Nephron (organoid): ENCODE measurements at regions not wholly inside any gene's neighbourhood (a gene's known extent, or its start where the extent isn't known, plus 50 kb on each side); places are given as distances from the start of the nearest gene placed in this dataset.

Source experiments
- H3K27ac Mint-ChIP-seq, 3 experiments: 2 replicates each; pipeline ENCODE4 v1.8.0; 2020; ENCODE audit warnings: mixed read lengths in 3 of 3, mild to moderate bottlenecking in 2 of 3, moderate library complexity in 1 of 3
- H3K27me3 Mint-ChIP-seq: 2 replicates; pipeline ENCODE4 v1.8.0; 2021; ENCODE audit warnings: low read depth, mild to moderate bottlenecking, moderate library complexity, mixed read lengths
- H3K36me3 Mint-ChIP-seq: 2 replicates; pipeline ENCODE4 v1.8.0; 2020; ENCODE audit warnings: low read depth, mixed read lengths
- H3K4me1 Mint-ChIP-seq: 2 replicates; pipeline ENCODE4 v1.8.0; 2020; ENCODE audit warnings: mixed read lengths
- H3K4me3 Mint-ChIP-seq, 3 experiments: 2 replicates each; pipeline ENCODE4 v1.8.0; 2020; ENCODE audit warnings: mild to moderate bottlenecking in 3 of 3, mixed read lengths in 3 of 3, moderate library complexity in 2 of 3
- H3K9me3 Mint-ChIP-seq: 2 replicates; pipeline ENCODE4 v1.8.0; 2020; ENCODE audit warnings: mixed read lengths
- CTCF ChIP-seq, 3 experiments: fragments of 200-600 bp; sonication (generic); IDR thresholded peaks; one replicate each; pipeline ENCODE4 v1.5.0; 2021; ENCODE audit warnings: antibody characterized with exemption in 3 of 3; ENCODE audit not compliant: unreplicated experiment in 3 of 3

DNA sequence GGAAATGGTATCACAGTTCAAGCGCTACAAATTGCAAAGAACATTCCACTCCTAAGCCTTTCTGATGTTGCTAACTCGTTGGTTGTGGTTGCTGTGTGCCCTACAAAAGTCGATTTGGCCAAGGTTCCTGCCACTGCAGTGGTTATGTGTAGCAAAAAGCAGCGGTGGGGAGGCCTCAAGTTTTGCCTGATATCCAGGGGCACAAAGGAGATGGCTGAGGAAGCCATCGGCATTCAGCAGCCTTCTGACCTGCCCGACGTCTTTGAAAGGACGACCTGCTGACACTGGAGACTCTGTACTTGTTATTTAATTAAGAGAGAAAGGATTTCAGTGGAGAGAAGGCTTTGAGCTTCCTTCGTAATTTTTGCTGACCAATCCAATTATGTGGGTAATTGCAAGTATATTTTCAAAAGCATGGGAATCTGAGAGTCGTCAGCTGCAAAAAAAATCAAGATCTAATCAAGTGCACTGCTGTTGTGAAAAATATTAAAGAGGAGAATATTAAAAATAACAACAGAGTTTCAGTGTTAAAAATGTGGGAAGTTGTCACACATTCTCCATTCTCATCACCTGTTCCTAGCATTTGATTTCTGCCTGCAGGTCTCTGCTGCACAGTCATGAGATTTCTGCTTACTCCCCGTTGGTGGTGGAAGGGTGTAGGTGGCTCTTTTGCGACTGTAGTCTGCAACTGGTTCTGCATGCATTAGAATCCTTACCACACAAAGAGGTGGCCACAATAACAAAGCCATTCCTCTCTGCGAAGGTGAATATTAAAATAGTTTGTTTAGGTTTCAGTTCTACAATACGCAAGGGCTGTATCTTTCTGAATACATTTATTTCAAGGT is 319.2 kb downstream of the IRX2 start:
- Mint-ChIP-seq H3K4me1 (peaks cover 4% of the 10 kb centered on the region), H3K27me3 (peaks cover 66% of the 10 kb centered on the region), H3K9me3 (peaks cover 5% of the 10 kb centered on the region), H3K36me3 (no peaks in the 10 kb centered on the region), H3K27ac (no peak overlapping the region), H3K4me3 (no peak overlapping the region)
- TF ChIP-seq CTCF (IDR thresholded peaks at IDR 0.05; ENCODE audit: unreplicated experiment in 3 of 3), result no peak

DNA sequence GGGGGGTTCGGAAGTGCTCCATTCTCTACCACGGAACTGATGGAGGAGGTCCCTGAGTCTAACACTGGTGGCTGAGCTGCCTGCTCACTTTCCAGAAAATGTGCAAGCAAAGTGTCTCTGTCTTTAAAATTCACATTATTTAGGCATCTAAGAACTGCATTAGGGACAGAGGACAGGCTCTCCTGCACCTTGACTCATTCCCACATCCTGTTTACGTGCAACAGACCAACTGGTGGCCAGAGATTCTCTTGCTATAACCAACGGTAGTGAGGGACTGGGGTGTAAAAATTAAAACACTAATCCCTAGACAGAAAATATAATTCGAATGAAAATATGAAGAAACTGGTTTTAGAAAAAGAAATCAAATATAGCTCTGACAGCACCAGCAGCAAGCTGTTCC is 320.9 kb downstream of the IRX2 start:
- peak overlapping the region in 1 of 3 experiments; percentile 43 for H3K27ac Mint-ChIP-seq
- peaks cover 70% of the 10 kb centered on the region for H3K27me3 Mint-ChIP-seq
- TF ChIP-seq CTCF (IDR thresholded peaks at IDR 0.05; ENCODE audit: unreplicated experiment in 3 of 3), result no peak
- H3K9me3 Mint-ChIP-seq, result peaks cover 5% of the 10 kb centered on the region
- H3K4me1 Mint-ChIP-seq, result peaks cover 4% of the 10 kb centered on the region
- H3K36me3 Mint-ChIP-seq, result no peaks in the 10 kb centered on the region
- no peak overlapping the region for H3K4me3 Mint-ChIP-seq

DNA sequence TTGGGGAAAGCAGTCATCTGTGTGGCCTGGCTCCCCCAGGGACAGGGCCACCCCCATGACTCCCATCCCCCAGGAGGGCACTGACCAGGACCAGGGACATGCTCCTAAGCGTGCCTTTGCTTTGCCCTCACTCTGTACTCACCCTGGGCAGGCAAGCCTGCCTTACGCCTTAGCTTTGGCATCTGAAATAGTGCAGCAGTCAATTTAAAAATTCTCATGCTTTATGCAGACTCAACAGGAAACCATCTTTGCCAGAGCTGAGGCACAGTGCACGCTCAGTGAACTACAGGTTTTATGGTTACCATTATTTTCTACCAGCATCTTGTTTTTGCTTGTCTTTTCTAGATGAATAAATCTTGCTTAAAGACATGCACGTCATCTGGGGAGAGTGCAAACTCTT is 323.5 kb downstream of the IRX2 start:
- Mint-ChIP-seq H3K27ac (no peak overlapping the region), H3K27me3 (peaks cover 51% of the 10 kb centered on the region), H3K4me3 (no peak overlapping the region), H3K36me3 (no peaks in the 10 kb centered on the region), H3K4me1 (peaks cover 4% of the 10 kb centered on the region), H3K9me3 (peaks cover 11% of the 10 kb centered on the region)
- no peak for TF ChIP-seq CTCF (IDR thresholded peaks at IDR 0.05; ENCODE audit: unreplicated experiment in 3 of 3)

DNA sequence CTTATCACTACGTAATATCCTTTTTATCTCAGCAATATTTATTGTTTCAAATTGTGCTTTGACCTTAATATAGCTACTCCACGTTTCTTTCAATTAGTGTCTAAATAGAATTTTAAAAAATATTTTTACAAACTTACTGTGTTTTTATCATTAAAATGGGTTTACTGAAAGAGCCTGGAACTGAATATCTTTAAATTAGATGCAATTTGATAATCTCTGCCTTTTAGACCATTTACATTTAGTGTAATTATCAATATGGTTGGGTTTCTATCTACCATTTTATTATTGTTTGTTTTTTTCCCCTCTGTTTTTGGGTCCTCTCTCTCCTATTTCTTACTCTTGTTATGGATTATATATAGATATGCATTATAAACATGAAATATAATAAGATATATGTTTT is 327.8 kb downstream of the IRX2 start:
- Mint-ChIP-seq H3K27me3 (peaks cover 20% of the 10 kb centered on the region), H3K36me3 (no peaks in the 10 kb centered on the region), H3K9me3 (peaks cover 24% of the 10 kb centered on the region), H3K4me1 (no peaks in the 10 kb centered on the region), H3K27ac (no peak overlapping the region), H3K4me3 (no peak overlapping the region)
- no peak for TF ChIP-seq CTCF (IDR thresholded peaks at IDR 0.05; ENCODE audit: unreplicated experiment in 3 of 3)

DNA sequence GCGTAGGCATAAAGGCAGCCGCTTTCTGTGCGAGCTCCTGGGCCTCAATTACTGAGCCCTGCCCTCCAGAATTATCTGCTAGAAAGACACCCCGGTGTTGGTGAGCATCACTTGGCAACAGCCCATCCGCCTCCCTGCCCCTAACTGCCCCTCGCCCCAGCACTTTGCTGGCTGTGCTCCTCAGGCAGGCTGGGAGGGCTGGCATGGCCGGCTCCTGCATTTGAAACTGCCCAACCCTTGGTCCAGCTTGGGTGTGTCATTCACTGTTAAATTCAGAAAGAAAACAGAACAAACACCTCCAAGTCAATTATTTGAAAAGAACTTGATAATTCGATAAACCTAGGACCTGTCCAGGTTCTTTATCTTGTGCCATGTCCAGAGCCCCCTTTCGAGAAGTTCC is 334.2 kb downstream of the IRX2 start:
- no peaks in the 10 kb centered on the region for H3K4me1 Mint-ChIP-seq
- peaks cover 22% of the 10 kb centered on the region for H3K9me3 Mint-ChIP-seq
- H3K4me3 Mint-ChIP-seq, result no peak overlapping the region
- no peak overlapping the region for H3K27ac Mint-ChIP-seq
- TF ChIP-seq CTCF (IDR thresholded peaks at IDR 0.05; ENCODE audit: unreplicated experiment in 3 of 3), result no peak
- H3K36me3 Mint-ChIP-seq, result no peaks in the 10 kb centered on the region
- H3K27me3 Mint-ChIP-seq, result peaks cover 30% of the 10 kb centered on the region

- no peaks in the 10 kb centered on the region for H3K4me1 Mint-ChIP-seq
- no peak overlapping the region for H3K4me3 Mint-ChIP-seq
- no peaks in the 10 kb centered on the region for H3K36me3 Mint-ChIP-seq
- H3K9me3 Mint-ChIP-seq, result peaks cover 19% of the 10 kb centered on the region
- peaks cover 33% of the 10 kb centered on the region for H3K27me3 Mint-ChIP-seq
- no peak overlapping the region for H3K27ac Mint-ChIP-seq
- no peak for TF ChIP-seq CTCF (IDR thresholded peaks at IDR 0.05; ENCODE audit: unreplicated experiment in 3 of 3)
Measured at GRCh38 chr5:2415678-2416077, 335.8 kb downstream of the IRX2 start.
